Loucy (cell line): ENCODE measurements at regions not wholly inside any gene's neighbourhood (a gene's known extent, or its start where the extent isn't known, plus 50 kb on each side); places are given as distances from the start of the nearest gene placed in this dataset.

ENCODE experiments used
- H2AFZ ChIP-seq: fragments of 200-600 bp; sonication (generic); 2 replicates; pipeline ENCODE4 v1.6.0; 2016; ENCODE audit warnings: antibody characterized with exemption, mild to moderate bottlenecking, low read length, moderate library complexity
- H3F3A ChIP-seq: fragments of 200-600 bp; 2 replicates; pipeline ENCODE4 v1.6.0; 2016; ENCODE audit warnings: antibody characterized with exemption, low read depth, mild to moderate bottlenecking
- H3K27me3 ChIP-seq: fragments of 200-600 bp; sonication (generic); 2 replicates; pipeline ENCODE4 v1.6.1; 2014; ENCODE audit warnings: low read length, mild to moderate bottlenecking; ENCODE audit not compliant: insufficient read depth, poor library complexity, severe bottlenecking
- H3K36me3 ChIP-seq: fragments of 200-600 bp; sonication (generic); 2 replicates; pipeline ENCODE4 v1.6.1; 2016; ENCODE audit warnings: low read length; ENCODE audit not compliant: insufficient read depth
- H3K4me1 ChIP-seq: fragments of 200-600 bp; sonication (generic); 2 replicates; pipeline ENCODE4 v1.5.1; 2014; ENCODE audit warnings: low read length, mild to moderate bottlenecking; ENCODE audit not compliant: insufficient read depth, poor library complexity, severe bottlenecking
- H3K4me2 ChIP-seq: fragments of 200-600 bp; sonication (generic); 2 replicates; pipeline ENCODE4 v1.6.0; 2014; ENCODE audit warnings: antibody characterized with exemption, low read length, low read depth, mild to moderate bottlenecking; ENCODE audit not compliant: poor library complexity, severe bottlenecking
- H3K4me3 ChIP-seq: fragments of 200-600 bp; sonication (generic); 2 replicates; pipeline ENCODE4 v1.5.1; 2014; ENCODE audit warnings: low read length, mild to moderate bottlenecking, mixed read lengths; ENCODE audit not compliant: poor library complexity, severe bottlenecking
- H3K79me2 ChIP-seq: fragments of 200-600 bp; sonication (generic); 2 replicates; pipeline ENCODE4 v1.6.1; 2014; ENCODE audit warnings: low read length; ENCODE audit not compliant: insufficient read depth
- H3K9ac ChIP-seq: fragments of 200-600 bp; sonication (generic); 2 replicates; pipeline ENCODE4 v1.6.0; 2014; ENCODE audit warnings: mild to moderate bottlenecking, low read depth, low read length, moderate library complexity; ENCODE audit not compliant: poor library complexity, severe bottlenecking
- H3K9me2 ChIP-seq: fragments of 200-600 bp; sonication (generic); replicated peaks from 2 replicates; pipeline ENCODE4 v1.6.1; 2016; ENCODE audit warnings: low read depth, low read length, mixed read lengths
- H3K9me3 ChIP-seq: fragments of 200-600 bp; sonication (generic); 2 replicates; pipeline ENCODE4 v1.6.1; 2014; ENCODE audit warnings: mild to moderate bottlenecking, antibody characterized with exemption, low read length, low read depth; ENCODE audit not compliant: insufficient read depth
- H4K20me1 ChIP-seq: fragments of 200-600 bp; sonication (generic); 2 replicates; pipeline ENCODE4 v1.6.0; 2014; ENCODE audit warnings: antibody characterized with exemption, low read length, mild to moderate bottlenecking; ENCODE audit not compliant: insufficient read depth, poor library complexity, severe bottlenecking
- CTCF ChIP-seq: fragments of 200-600 bp; sonication (generic); conservative IDR thresholded peaks from 2 replicates; pipeline ENCODE4 v1.5.1; 2014; ENCODE audit warnings: mild to moderate bottlenecking, antibody characterized with exemption, low read length
- EZH2phosphoT487 ChIP-seq: fragments of 200-600 bp; IDR thresholded peaks from 2 replicates; pipeline ENCODE4 v1.6.1; 2018; ENCODE audit warnings: antibody characterized with exemption, mild to moderate bottlenecking, moderate library complexity, borderline replicate concordance

- no peak overlapping the region for H2AFZ ChIP-seq
Measured at GRCh38 chr1:102172200-102172599, 175.5 kb upstream of the OLFM3 start.

GRCh38 chr1:102163799-102164198 lies 167.1 kb upstream of the OLFM3 start:
- Histone ChIP-seq H3K27me3 (no peaks in the 10 kb centered on the region), H3K36me3 (no peaks in the 10 kb centered on the region), H3K4me1 (no peaks in the 10 kb centered on the region), H2AFZ (no peak overlapping the region), H3K9me3 (no peaks in the 10 kb centered on the region), H3K9me2 (no peaks in the 10 kb centered on the region), H4K20me1 (no peaks in the 10 kb centered on the region), H3F3A (no peaks in the 10 kb centered on the region), H3K4me3 (no peak overlapping the region), H3K9ac (no peak overlapping the region), H3K4me2 (no peak overlapping the region), H3K79me2 (no peaks in the 10 kb centered on the region)
- no peak for TF ChIP-seq EZH2phosphoT487
- TF ChIP-seq CTCF: no peak

More at GRCh38 chr1:102172200-102172599, 175.5 kb upstream of the OLFM3 start:
- no peak overlapping the region for H3K4me3 ChIP-seq
- H3K9me3 ChIP-seq: no peaks in the 10 kb centered on the region
- H3K79me2 ChIP-seq: no peaks in the 10 kb centered on the region
- H3K9me2 ChIP-seq: no peaks in the 10 kb centered on the region
- TF ChIP-seq EZH2phosphoT487 (no peak), CTCF (no peak)
- no peaks in the 10 kb centered on the region for H3K36me3 ChIP-seq
- H3K4me2 ChIP-seq: no peak overlapping the region
- no peaks in the 10 kb centered on the region for H3K4me1 ChIP-seq
- H3F3A ChIP-seq: no peaks in the 10 kb centered on the region
- no peaks in the 10 kb centered on the region for H4K20me1 ChIP-seq
- H3K9ac ChIP-seq: no peak overlapping the region
- no peaks in the 10 kb centered on the region for H3K27me3 ChIP-seq

GRCh38 chr1:102151242-102151641 lies 154.5 kb upstream of the OLFM3 start:
- H3K4me3 ChIP-seq: no peak overlapping the region
- H3K36me3 ChIP-seq: no peaks in the 10 kb centered on the region
- no peak overlapping the region for H3K9ac ChIP-seq
- no peaks in the 10 kb centered on the region for H3K4me1 ChIP-seq
- no peak for TF ChIP-seq CTCF
- no peak for TF ChIP-seq EZH2phosphoT487
- H4K20me1 ChIP-seq: no peaks in the 10 kb centered on the region
- no peaks in the 10 kb centered on the region for H3K9me3 ChIP-seq
- no peaks in the 10 kb centered on the region for H3K9me2 ChIP-seq
- H3K27me3 ChIP-seq: no peaks in the 10 kb centered on the region
- H3K4me2 ChIP-seq: no peak overlapping the region
- H2AFZ ChIP-seq: no peak overlapping the region
- no peaks in the 10 kb centered on the region for H3F3A ChIP-seq
- no peaks in the 10 kb centered on the region for H3K79me2 ChIP-seq
